Limb (tissue), 2 donors: ENCODE measurements at regions not wholly inside any gene's neighbourhood (a gene's known extent, or its start where the extent isn't known, plus 50 kb on each side); places are given as distances from the start of the nearest gene placed in this dataset.

Experiments used
- DNase-seq, 2 donors: peaks; one replicate each; pipeline ENCODE4 v3.0.0-alpha.2; 2016; ENCODE audit errors: extremely low spot score in 2 of 2

- DNase-seq: no peak
Measured at GRCh38 chr18:37724206-37724605, 158.6 kb upstream of the CELF4 start.

GRCh38 chr18:37721544-37722522 is 156.2 kb upstream of the CELF4 start:
- no peak for DNase-seq

- no peak for DNase-seq
Measured at GRCh38 chr18:37720663-37721062, 155.1 kb upstream of the CELF4 start.

- DNase-seq: no peak
Measured at GRCh38 chr18:37717656-37718055, 152.1 kb upstream of the CELF4 start.

- DNase-seq: no peak
Measured at GRCh38 chr18:37717098-37717497, 151.5 kb upstream of the CELF4 start.

- DNase-seq: no peak
Measured at GRCh38 chr18:37716106-37716735, 150.6 kb upstream of the CELF4 start.

GRCh38 chr18:37714691-37715090 is 149.1 kb upstream of the CELF4 start:
- DNase-seq: no peak

- no peak for DNase-seq
Measured at GRCh38 chr18:37712776-37713175, 147.2 kb upstream of the CELF4 start.

- DNase-seq: no peak
Measured at GRCh38 chr18:37711766-37712505, 146.3 kb upstream of the CELF4 start.

- peak in 1 of 2 donors; percentile 46 for DNase-seq
Measured at GRCh38 chr18:37710726-37711125, 145.1 kb upstream of the CELF4 start.

- DNase-seq: no peak
Measured at GRCh38 chr18:37709740-37710139, 144.1 kb upstream of the CELF4 start.

GRCh38 chr18:37705016-37705415 is 139.4 kb upstream of the CELF4 start:
- DNase-seq: no peak

- DNase-seq: no peak
Measured at GRCh38 chr18:37702841-37703240, 137.2 kb upstream of the CELF4 start.

- DNase-seq: no peak
Measured at GRCh38 chr18:37701967-37702366, 136.4 kb upstream of the CELF4 start.

- DNase-seq: no peak
Measured at GRCh38 chr18:37698508-37699040, 133.0 kb upstream of the CELF4 start.

GRCh38 chr18:37694516-37694915 is 128.9 kb upstream of the CELF4 start:
- DNase-seq: no peak

GRCh38 chr18:37691162-37691561 is 125.6 kb upstream of the CELF4 start:
- DNase-seq: no peak

- no peak for DNase-seq
Measured at GRCh38 chr18:37689841-37690240, 124.2 kb upstream of the CELF4 start.

GRCh38 chr18:37684590-37684989 is 119.0 kb upstream of the CELF4 start:
- no peak for DNase-seq

- no peak for DNase-seq
Measured at GRCh38 chr18:37684183-37684582, 118.6 kb upstream of the CELF4 start.

GRCh38 chr18:37680911-37681310 is 115.3 kb upstream of the CELF4 start:
- DNase-seq: no peak

- DNase-seq: no peak
Measured at GRCh38 chr18:37676276-37676675, 110.7 kb upstream of the CELF4 start.
